ENCODE measurements at regions not wholly inside any gene's neighbourhood (a gene's known extent, or its start where the extent isn't known, plus 50 kb on each side); places are given as distances from the start of the nearest gene placed in this dataset.

- Histone ChIP-seq H3K9me3 (ENCODE audit: severe bottlenecking) (no peaks in the 10 kb centered on the region), H3K4me3 (ENCODE audit: low read depth, low read length) (no peak overlapping the region), H3K27ac (no peak overlapping the region), H3K36me3 (no peaks in the 10 kb centered on the region), H3K27me3 (ENCODE audit: insufficient read depth, low read depth, severe bottlenecking) (no peaks in the 10 kb centered on the region)
- TF ChIP-seq, protein P1, sequence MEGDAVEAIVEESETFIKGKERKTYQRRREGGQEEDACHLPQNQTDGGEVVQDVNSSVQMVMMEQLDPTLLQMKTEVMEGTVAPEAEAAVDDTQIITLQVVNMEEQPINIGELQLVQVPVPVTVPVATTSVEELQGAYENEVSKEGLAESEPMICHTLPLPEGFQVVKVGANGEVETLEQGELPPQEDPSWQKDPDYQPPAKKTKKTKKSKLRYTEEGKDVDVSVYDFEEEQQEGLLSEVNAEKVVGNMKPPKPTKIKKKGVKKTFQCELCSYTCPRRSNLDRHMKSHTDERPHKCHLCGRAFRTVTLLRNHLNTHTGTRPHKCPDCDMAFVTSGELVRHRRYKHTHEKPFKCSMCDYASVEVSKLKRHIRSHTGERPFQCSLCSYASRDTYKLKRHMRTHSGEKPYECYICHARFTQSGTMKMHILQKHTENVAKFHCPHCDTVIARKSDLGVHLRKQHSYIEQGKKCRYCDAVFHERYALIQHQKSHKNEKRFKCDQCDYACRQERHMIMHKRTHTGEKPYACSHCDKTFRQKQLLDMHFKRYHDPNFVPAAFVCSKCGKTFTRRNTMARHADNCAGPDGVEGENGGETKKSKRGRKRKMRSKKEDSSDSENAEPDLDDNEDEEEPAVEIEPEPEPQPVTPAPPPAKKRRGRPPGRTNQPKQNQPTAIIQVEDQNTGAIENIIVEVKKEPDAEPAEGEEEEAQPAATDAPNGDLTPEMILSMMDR (IDR thresholded peaks at IDR 0.05; ENCODE audit: low read depth, low read length): no peak
- peak; percentile 36 for DNase-seq
Observed at GRCh38 chr20:48281501-48281900, 496.2 kb upstream of the SULF2 start.

- TF ChIP-seq, protein P1 (IDR thresholded peaks at IDR 0.05; ENCODE audit: low read depth, low read length): no peak
- H3K27ac ChIP-seq: no peak overlapping the region
- no peak for DNase-seq
- H3K4me3 ChIP-seq (ENCODE audit: low read depth, low read length): no peak overlapping the region
- H3K36me3 ChIP-seq: no peaks in the 10 kb centered on the region
- H3K9me3 ChIP-seq (ENCODE audit: severe bottlenecking): no peaks in the 10 kb centered on the region
- H3K27me3 ChIP-seq (ENCODE audit: insufficient read depth, low read depth, severe bottlenecking): no peaks in the 10 kb centered on the region
Observed at GRCh38 chr20:48278961-48279481, 493.7 kb upstream of the SULF2 start.

- no peaks in the 10 kb centered on the region for H3K27me3 ChIP-seq (ENCODE audit: insufficient read depth, low read depth, severe bottlenecking)
- H3K36me3 ChIP-seq: no peaks in the 10 kb centered on the region
- TF ChIP-seq, protein P1 (IDR thresholded peaks at IDR 0.05; ENCODE audit: low read depth, low read length): no peak
- no peaks in the 10 kb centered on the region for H3K9me3 ChIP-seq (ENCODE audit: severe bottlenecking)
- no peak for DNase-seq
- no peak overlapping the region for H3K4me3 ChIP-seq (ENCODE audit: low read depth, low read length)
- no peak overlapping the region for H3K27ac ChIP-seq
Observed at GRCh38 chr20:48277266-48277665, 492.0 kb upstream of the SULF2 start.

DNA sequence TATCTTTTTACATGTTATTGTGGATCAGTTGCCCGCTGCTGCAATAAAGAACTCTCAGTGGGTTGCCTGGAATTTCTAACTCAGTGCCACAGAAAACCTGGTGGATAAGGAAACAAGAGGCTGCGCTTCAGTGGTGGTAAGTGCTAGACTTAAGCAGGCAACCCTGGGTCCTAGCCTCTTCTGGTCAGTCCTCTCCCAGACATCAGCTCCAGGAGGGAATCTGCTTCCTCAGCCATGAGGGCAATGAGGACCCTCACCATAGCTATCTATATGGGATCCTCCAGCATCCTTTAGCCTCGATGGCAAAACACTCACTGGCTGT lies 490.7 kb upstream of the SULF2 start:
- Histone ChIP-seq H3K27ac (no peak overlapping the region), H3K9me3 (ENCODE audit: severe bottlenecking) (no peaks in the 10 kb centered on the region), H3K4me3 (ENCODE audit: low read depth, low read length) (no peak overlapping the region), H3K36me3 (no peaks in the 10 kb centered on the region), H3K27me3 (ENCODE audit: insufficient read depth, low read depth, severe bottlenecking) (no peaks in the 10 kb centered on the region)
- TF ChIP-seq, protein P1 (IDR thresholded peaks at IDR 0.05; ENCODE audit: low read depth, low read length): no peak
- no peak for DNase-seq

DNA sequence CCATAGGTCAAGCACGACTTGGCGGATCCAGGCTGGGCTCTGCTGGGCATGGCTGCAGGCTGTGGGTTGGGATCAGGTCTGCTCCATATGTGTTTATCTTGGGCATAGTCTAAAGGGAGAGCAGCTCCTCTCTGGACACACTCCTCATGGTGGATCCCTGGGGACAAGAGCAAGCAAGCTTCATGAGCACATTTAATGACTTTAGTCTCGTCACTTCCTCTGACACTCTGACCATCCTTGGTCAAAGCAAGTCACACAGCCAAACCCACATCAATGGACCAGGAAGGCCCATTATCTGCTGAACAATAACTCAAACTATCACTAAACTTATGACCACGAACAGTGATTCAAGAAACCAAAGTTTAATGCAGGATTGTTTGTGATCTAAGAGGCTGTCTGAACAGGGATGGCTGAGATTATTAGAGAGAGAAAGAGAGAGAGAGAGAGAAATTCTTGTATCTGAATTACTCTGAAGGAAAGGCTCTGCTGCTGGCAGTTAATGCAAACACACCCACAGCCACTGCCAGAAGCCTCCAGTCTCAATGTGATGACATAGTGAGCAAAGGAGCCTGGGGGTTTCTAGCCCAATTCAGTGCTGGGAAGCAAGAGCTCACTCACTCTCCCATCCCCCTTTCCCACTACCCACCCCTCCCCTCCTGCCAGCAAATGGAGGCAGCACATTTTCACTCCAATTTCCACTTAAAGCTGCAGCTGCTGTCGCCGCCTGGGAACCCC lies 490.2 kb upstream of the SULF2 start:
- Histone ChIP-seq H3K4me3 (ENCODE audit: low read depth, low read length) (no peak overlapping the region), H3K27ac (no peak overlapping the region), H3K36me3 (no peaks in the 10 kb centered on the region), H3K27me3 (ENCODE audit: insufficient read depth, low read depth, severe bottlenecking) (no peaks in the 10 kb centered on the region), H3K9me3 (ENCODE audit: severe bottlenecking) (no peaks in the 10 kb centered on the region)
- DNase-seq: no peak
- TF ChIP-seq, protein P1 (IDR thresholded peaks at IDR 0.05; ENCODE audit: low read depth, low read length): no peak

DNA sequence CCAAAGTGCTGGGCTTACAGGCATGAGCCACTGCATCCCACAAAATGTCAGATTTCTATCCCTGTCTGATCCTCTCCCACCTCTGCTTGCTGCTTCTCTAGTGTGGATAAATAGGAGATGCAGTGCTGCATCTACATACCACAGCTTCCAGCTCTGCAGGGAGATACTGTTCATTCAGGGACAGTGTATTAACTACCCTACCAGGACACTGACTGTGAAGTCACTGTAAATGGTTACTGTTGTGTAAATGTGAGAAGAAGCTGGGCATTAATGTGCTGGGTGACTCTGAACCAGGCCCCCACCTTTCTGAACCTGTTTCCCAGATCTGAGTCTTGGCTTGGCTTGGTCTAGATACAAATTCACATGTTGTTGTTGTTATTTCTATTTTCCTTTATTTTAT lies 488.6 kb upstream of the SULF2 start:
- no peaks in the 10 kb centered on the region for H3K36me3 ChIP-seq
- H3K4me3 ChIP-seq (ENCODE audit: low read depth, low read length): no peak overlapping the region
- no peaks in the 10 kb centered on the region for H3K27me3 ChIP-seq (ENCODE audit: insufficient read depth, low read depth, severe bottlenecking)
- H3K9me3 ChIP-seq (ENCODE audit: severe bottlenecking): no peaks in the 10 kb centered on the region
- DNase-seq: no peak
- TF ChIP-seq, protein P1 (IDR thresholded peaks at IDR 0.05; ENCODE audit: low read depth, low read length): no peak
- H3K27ac ChIP-seq: no peak overlapping the region

Data from WERI-Rb-1 (cell line).